HCT116 (cell line): ENCODE measurements at regions not wholly inside any gene's neighbourhood (a gene's known extent, or its start where the extent isn't known, plus 50 kb on each side); places are given as distances from the start of the nearest gene placed in this dataset.

Experiments
- ATAC-seq: fragments of 200-7000 bp; cut with Tn5 transposase; 2 replicates; pipeline ENCODE4 v1.9.1; 2020; ENCODE audit warnings: mild to moderate bottlenecking, moderate library complexity
- BruUV-seq: library from RNA; stranded (reverse); fragments of 400-500 nt; replicated peaks from 2 replicates; lab custom pipeline; 2021; lab: Mats Ljungman, UMichigan
- CTCF ChIA-PET: fragments of 300-600 bp; sonication (Branson Sonifier 250); formaldehyde crosslinking; loops from one replicate; lab custom pipeline; 2021; ENCODE audit warnings: antibody characterized with exemption; lab: Charles Lee
- POLR2A ChIA-PET: fragments of 300-600, 350-600 bp; sonication (Branson Sonifier 250); formaldehyde crosslinking; loops from one replicate; lab custom pipeline; 2021; ENCODE audit warnings: antibody characterized with exemption; lab: Charles Lee
- RAD21 ChIA-PET, 2 experiments: fragments of 300-600 bp; sonication (Branson Sonifier 250); formaldehyde crosslinking; loops; one replicate each; lab custom pipeline; 2023; ENCODE audit warnings: low total read pairs in 2 of 2; ENCODE audit not compliant: uncharacterized antibody in 2 of 2, unreplicated experiment in 2 of 2, low non-redundant PET in 1 of 2; lab: Charles Lee
- DNase-seq: peaks from one replicate; pipeline ENCODE4 v3.0.0-alpha.2; 2010; ENCODE audit warnings: low read depth, low spot score
- H2AFZ ChIP-seq: fragments of 200-600 bp; shearing (Covaris generic), sonication (generic); 2 replicates; pipeline ENCODE4 v1.6.1; 2017; ENCODE audit warnings: low read depth, mixed run types, mixed read lengths, antibody characterized with exemption, low read length; ENCODE audit not compliant: poor library complexity, severe bottlenecking
- H3K27ac ChIP-seq: 2 replicates; pipeline ENCODE4 v1.5.1; 2012; ENCODE audit warnings: low read depth, low read length
- H3K27me3 ChIP-seq: fragments of 200-600 bp; sonication (generic); 2 replicates; pipeline ENCODE4 v1.6.1; 2016; ENCODE audit warnings: mixed run types, low read length, mixed read lengths; ENCODE audit not compliant: insufficient read depth
- H3K36me3 ChIP-seq, 2 experiments: fragments of 200-500 bp in 1 of 2; fragments of 200-600 bp in 1 of 2; sonication (Bioruptor generic) in 1 of 2; sonication (generic) in 1 of 2; 2 replicates each; pipeline versions ENCODE4 v1.5.1 to v1.6.1; 2014 to 2016; ENCODE audit warnings: low read length in 2 of 2, inconsistent platforms in 1 of 2, mixed read lengths in 1 of 2, mixed run types in 1 of 2; ENCODE audit not compliant: insufficient read depth in 2 of 2, control insufficient read depth in 1 of 2
- H3K4me1 ChIP-seq, 2 experiments: fragments of 200-600 bp in 1 of 2; sonication (generic) in 1 of 2; 2 replicates each; pipeline versions ENCODE4 v1.5.1 to v1.6.1; 2012 to 2017; ENCODE audit warnings: low read length in 2 of 2, inconsistent platforms in 1 of 2, mild to moderate bottlenecking in 1 of 2, mixed read lengths in 1 of 2, mixed run types in 1 of 2, moderate library complexity in 1 of 2; ENCODE audit not compliant: insufficient read depth in 2 of 2, control insufficient read depth in 1 of 2
- H3K4me2 ChIP-seq: fragments of 200-600 bp; sonication (generic); 2 replicates; pipeline ENCODE4 v1.6.1; 2017; ENCODE audit warnings: mixed run types, low read length, mixed read lengths
- H3K4me3 ChIP-seq, 2 experiments: fragments of 200-600 bp in 1 of 2; sonication (generic) in 1 of 2; replicated peaks in 1 of 2; 2 replicates each; pipeline ENCODE4 v1.5.1; 2011 to 2016; ENCODE audit warnings: low read length in 2 of 2, control low read depth in 1 of 2, low read depth in 1 of 2, mild to moderate bottlenecking in 1 of 2, mixed read lengths in 1 of 2, mixed run types in 1 of 2
- H3K79me2 ChIP-seq: fragments of 200-600 bp; sonication (generic); 2 replicates; pipeline ENCODE4 v1.6.1; 2017; ENCODE audit warnings: mild to moderate bottlenecking, mixed run types, low read length, moderate library complexity, mixed read lengths; ENCODE audit not compliant: insufficient read depth
- H3K9ac ChIP-seq: fragments of 200-600 bp; sonication (generic); 2 replicates; pipeline ENCODE4 v1.6.1; 2016; ENCODE audit warnings: low read length, mixed read lengths
- H3K9me2 ChIP-seq: fragments of 200-600 bp; sonication (generic), shearing (Covaris generic); 2 replicates; pipeline ENCODE4 v1.6.1; 2017; ENCODE audit warnings: mixed run types, mild to moderate bottlenecking, moderate library complexity; ENCODE audit not compliant: insufficient read depth
- H3K9me3 ChIP-seq, 2 experiments: fragments of 200-500 bp in 1 of 2; fragments of 200-600 bp in 1 of 2; sonication (Bioruptor generic) in 1 of 2; sonication (generic) in 1 of 2; 2 replicates each; pipeline ENCODE4 v1.6.1; 2014 to 2017; ENCODE audit warnings: low read length in 2 of 2, mixed read lengths in 2 of 2, inconsistent platforms in 1 of 2, low read depth in 1 of 2, mild to moderate bottlenecking in 1 of 2, mixed run types in 1 of 2, moderate library complexity in 1 of 2; ENCODE audit not compliant: control insufficient read depth in 1 of 2, insufficient read depth in 1 of 2
- H4K20me1 ChIP-seq: fragments of 200-600 bp; sonication (generic), shearing (Covaris generic); 2 replicates; pipeline ENCODE4 v1.6.1; 2017; ENCODE audit warnings: mixed run types, mild to moderate bottlenecking, moderate library complexity; ENCODE audit not compliant: insufficient read depth
- EGR1 ChIP-seq: IDR thresholded peaks from 2 replicates; pipeline ENCODE4 v1.6.1; 2012; ENCODE audit warnings: low read depth
- ELF1 ChIP-seq: IDR thresholded peaks from 2 replicates; pipeline ENCODE4 v1.6.1; 2012; ENCODE audit warnings: low read depth, borderline replicate concordance
- EZH2 ChIP-seq: fragments of 200-600 bp; sonication (generic); IDR thresholded peaks from 2 replicates; pipeline ENCODE4 v1.6.1; 2017; ENCODE audit warnings: antibody characterized with exemption, mixed run types
- FOSL1 ChIP-seq: IDR thresholded peaks from 2 replicates; pipeline ENCODE4 v1.6.1; 2012; ENCODE audit warnings: low read depth
- POLR2AphosphoS5 ChIP-seq: IDR thresholded peaks from 2 replicates; pipeline ENCODE4 v1.6.1; 2011; ENCODE audit warnings: mild to moderate bottlenecking, low read depth, low read length, moderate library complexity
- RAD21 ChIP-seq: IDR thresholded peaks from 2 replicates; pipeline ENCODE4 v1.6.1; 2012; ENCODE audit warnings: low read depth, mild to moderate bottlenecking
- SRF ChIP-seq: IDR thresholded peaks from 2 replicates; pipeline ENCODE4 v1.6.1; 2012; ENCODE audit warnings: low read depth
- TCF7L2 ChIP-seq: IDR thresholded peaks from 2 replicates; pipeline ENCODE4 v1.7.0; 2011; ENCODE audit warnings: borderline replicate concordance, inconsistent platforms; ENCODE audit not compliant: insufficient read depth, insufficient read length; ENCODE audit errors: extremely low read depth
- YY1 ChIP-seq: IDR thresholded peaks from 2 replicates; pipeline ENCODE4 v1.6.1; 2011; ENCODE audit warnings: low read length, low read depth, moderate library complexity, mild to moderate bottlenecking; ENCODE audit not compliant: insufficient replicate concordance; ENCODE audit errors: extremely low read depth
- ZFX ChIP-seq: fragments of 450-650 bp; IDR thresholded peaks from 2 replicates; pipeline ENCODE4 v1.6.1; 2017
- ZNF274 ChIP-seq: fragments of 200-500 bp; sonication (Bioruptor generic); IDR thresholded peaks from 2 replicates; pipeline ENCODE4 v1.6.1; 2014; ENCODE audit warnings: mild to moderate bottlenecking, low read depth, low read length, inconsistent platforms
- intact Hi-C: fragments of 100-400 bp; cut with micrococcal nuclease; formaldehyde crosslinking; loops from 2 replicates; pipeline ENCODE4 v1.10.0; 2022
- TF ChIP-seq, protein P1 (sequence below), 3 experiments: fragments of 200-600 bp in 1 of 3; sonication (generic) in 1 of 3; IDR thresholded peaks in 2 of 3; conservative IDR thresholded peaks in 1 of 3; 2 replicates each; pipeline ENCODE4 v1.5.1; 2012 to 2017; ENCODE audit warnings: low read depth in 2 of 3, low read length in 2 of 3, antibody characterized with exemption in 1 of 3, borderline replicate concordance in 1 of 3, control low read depth in 1 of 3, mild to moderate bottlenecking in 1 of 3, mixed read lengths in 1 of 3, mixed run types in 1 of 3, moderate library complexity in 1 of 3; ENCODE audit not compliant: insufficient read depth in 1 of 3
- TF ChIP-seq, protein P2 (sequence below): IDR thresholded peaks from 2 replicates; pipeline ENCODE4 v1.6.1; 2012

DNA sequence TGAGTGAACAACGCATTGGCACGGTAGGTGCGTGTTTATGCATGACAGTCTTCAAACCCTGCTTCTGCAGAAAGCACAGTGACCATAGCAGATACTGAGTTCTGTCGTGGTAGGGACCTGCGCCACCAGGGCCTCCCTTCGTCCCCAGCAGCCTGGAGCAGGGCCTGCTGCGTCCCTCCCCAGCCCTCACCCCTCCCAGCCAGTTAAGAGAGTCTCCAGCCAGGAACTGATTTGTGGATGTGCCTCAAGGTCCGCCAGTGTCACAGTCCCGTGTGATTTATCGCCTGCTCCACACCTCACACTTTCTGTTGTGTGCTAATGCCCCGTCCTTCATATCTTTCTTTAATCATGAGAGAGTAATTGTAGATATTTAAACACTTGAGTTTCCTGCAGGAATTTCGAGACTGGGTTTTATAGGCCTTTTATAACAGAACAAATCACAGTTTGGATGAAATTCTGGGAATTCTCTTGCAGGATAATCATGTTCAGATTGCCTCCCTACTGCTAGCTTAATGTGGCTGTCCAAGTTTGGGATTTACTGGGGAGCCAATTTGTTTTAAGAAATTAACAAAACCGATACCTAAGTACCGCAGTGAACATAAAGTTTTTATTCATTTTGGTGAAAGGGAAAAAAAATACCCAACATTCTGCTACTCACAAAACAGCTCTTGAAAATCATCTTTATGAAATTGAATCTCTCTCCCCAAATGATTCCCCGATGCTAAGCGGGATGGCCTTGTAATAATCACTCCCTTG lies 438.6 kb downstream of the TSHZ3 start:
- no TSS peak for BruUV-seq
- no peaks in the 10 kb centered on the region for H3K9me2 ChIP-seq
- no peak for DNase-seq
- ChIA-PET CTCF (no interaction called here), RAD21 (no interaction called here), POLR2A (no interaction called here)
- H3K79me2 ChIP-seq, result no peaks in the 10 kb centered on the region
- no peak overlapping the region for H3K27ac ChIP-seq
- no peaks in the 10 kb centered on the region for H4K20me1 ChIP-seq
- H3K9ac ChIP-seq, result no peak overlapping the region
- no peaks in the 10 kb centered on the region for H3K4me1 ChIP-seq
- no peak for TF ChIP-seq RAD21
- TF ChIP-seq SRF, result no peak
- TF ChIP-seq, protein P1, sequence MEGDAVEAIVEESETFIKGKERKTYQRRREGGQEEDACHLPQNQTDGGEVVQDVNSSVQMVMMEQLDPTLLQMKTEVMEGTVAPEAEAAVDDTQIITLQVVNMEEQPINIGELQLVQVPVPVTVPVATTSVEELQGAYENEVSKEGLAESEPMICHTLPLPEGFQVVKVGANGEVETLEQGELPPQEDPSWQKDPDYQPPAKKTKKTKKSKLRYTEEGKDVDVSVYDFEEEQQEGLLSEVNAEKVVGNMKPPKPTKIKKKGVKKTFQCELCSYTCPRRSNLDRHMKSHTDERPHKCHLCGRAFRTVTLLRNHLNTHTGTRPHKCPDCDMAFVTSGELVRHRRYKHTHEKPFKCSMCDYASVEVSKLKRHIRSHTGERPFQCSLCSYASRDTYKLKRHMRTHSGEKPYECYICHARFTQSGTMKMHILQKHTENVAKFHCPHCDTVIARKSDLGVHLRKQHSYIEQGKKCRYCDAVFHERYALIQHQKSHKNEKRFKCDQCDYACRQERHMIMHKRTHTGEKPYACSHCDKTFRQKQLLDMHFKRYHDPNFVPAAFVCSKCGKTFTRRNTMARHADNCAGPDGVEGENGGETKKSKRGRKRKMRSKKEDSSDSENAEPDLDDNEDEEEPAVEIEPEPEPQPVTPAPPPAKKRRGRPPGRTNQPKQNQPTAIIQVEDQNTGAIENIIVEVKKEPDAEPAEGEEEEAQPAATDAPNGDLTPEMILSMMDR (IDR thresholded peaks at IDR 0.05 in 2 of 3, conservative IDR thresholded peaks at IDR 0.05 in 1 of 3; ENCODE audit: borderline replicate concordance in 1 of 3, insufficient read depth in 1 of 3, low read depth in 2 of 3, low read length in 2 of 3), result no peak
- no peak for TF ChIP-seq TCF7L2
- TF ChIP-seq ELF1, result no peak
- TF ChIP-seq FOSL1, result no peak
- TF ChIP-seq YY1, result no peak
- TF ChIP-seq ZNF274, result no peak
- TF ChIP-seq ZFX, result no peak
- TF ChIP-seq, protein P2, sequence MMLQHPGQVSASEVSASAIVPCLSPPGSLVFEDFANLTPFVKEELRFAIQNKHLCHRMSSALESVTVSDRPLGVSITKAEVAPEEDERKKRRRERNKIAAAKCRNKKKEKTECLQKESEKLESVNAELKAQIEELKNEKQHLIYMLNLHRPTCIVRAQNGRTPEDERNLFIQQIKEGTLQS, result no peak
- TF ChIP-seq EZH2, result no peak
- no peak for TF ChIP-seq POLR2AphosphoS5
- no peak for TF ChIP-seq EGR1
- intact Hi-C loops, result no loop called here
- no peak overlapping the region for H3K4me2 ChIP-seq
- no peak for ATAC-seq
- H3K36me3 ChIP-seq, result no peaks in the 10 kb centered on the region
- no peak overlapping the region for H3K4me3 ChIP-seq
- no peaks in the 10 kb centered on the region for H3K27me3 ChIP-seq
- peaks cover 0 to 38% of the 10 kb centered on the region in 2 experiments; a peak in 2 of 4 replicates for H3K9me3 ChIP-seq
- H2AFZ ChIP-seq, result no peak overlapping the region
